ENCODE measurements at regions not wholly inside any gene's neighbourhood (a gene's known extent, or its start where the extent isn't known, plus 50 kb on each side); places are given as distances from the start of the nearest gene placed in this dataset.

DNA sequence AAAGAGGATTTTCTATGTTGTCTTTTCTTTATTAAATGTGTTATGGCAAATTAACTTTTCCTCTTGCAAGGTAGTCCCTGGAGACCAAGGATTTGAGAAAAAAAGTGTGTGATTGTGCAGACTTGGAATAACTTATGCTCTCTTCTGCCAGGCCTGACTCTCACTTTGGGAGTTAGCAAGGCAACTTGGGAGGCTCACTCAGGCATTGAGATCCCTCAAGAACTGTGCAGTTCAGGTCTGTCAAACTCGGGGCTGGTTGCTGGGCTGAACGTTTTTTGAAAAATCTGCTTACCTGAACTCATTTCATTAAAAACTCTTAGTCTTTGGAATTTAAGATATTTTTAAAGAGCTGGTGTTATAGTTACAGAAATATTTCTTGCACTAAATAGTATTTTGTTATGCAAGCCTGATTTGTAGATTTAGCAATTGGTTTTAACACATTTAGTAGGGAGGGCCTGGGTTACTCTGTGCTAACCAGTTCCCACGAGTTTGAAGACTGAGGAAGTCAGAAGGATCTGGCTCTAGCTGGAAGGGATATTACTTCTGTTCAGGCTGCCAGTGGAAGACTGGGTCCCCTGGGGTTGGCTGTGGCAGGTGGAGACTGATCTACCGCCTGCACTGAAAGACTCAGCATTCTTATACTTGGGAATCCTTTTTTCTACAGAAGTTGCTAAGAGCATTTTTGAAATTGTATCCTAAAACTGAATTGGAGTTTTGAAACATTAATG lies 150.4 kb upstream of the PCSK5 start:
- peaks cover 33% of the 10 kb centered on the region for H3K9me3 Mint-ChIP-seq
- TF ChIP-seq, protein P1, sequence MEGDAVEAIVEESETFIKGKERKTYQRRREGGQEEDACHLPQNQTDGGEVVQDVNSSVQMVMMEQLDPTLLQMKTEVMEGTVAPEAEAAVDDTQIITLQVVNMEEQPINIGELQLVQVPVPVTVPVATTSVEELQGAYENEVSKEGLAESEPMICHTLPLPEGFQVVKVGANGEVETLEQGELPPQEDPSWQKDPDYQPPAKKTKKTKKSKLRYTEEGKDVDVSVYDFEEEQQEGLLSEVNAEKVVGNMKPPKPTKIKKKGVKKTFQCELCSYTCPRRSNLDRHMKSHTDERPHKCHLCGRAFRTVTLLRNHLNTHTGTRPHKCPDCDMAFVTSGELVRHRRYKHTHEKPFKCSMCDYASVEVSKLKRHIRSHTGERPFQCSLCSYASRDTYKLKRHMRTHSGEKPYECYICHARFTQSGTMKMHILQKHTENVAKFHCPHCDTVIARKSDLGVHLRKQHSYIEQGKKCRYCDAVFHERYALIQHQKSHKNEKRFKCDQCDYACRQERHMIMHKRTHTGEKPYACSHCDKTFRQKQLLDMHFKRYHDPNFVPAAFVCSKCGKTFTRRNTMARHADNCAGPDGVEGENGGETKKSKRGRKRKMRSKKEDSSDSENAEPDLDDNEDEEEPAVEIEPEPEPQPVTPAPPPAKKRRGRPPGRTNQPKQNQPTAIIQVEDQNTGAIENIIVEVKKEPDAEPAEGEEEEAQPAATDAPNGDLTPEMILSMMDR (IDR thresholded peaks at IDR 0.05): no peak
- no peaks in the 10 kb centered on the region for H3K27me3 Mint-ChIP-seq (ENCODE audit: insufficient read depth)
- H3K4me1 Mint-ChIP-seq (ENCODE audit: low read depth): no peaks in the 10 kb centered on the region
- no peaks in the 10 kb centered on the region; the same call in 1 of the 2 replicates for H3K36me3 Mint-ChIP-seq (ENCODE audit: low read depth)
- no peak overlapping the region for H3K27ac Mint-ChIP-seq
- no peak for DNase-seq
- H3K4me3 Mint-ChIP-seq: no peak overlapping the region

DNA sequence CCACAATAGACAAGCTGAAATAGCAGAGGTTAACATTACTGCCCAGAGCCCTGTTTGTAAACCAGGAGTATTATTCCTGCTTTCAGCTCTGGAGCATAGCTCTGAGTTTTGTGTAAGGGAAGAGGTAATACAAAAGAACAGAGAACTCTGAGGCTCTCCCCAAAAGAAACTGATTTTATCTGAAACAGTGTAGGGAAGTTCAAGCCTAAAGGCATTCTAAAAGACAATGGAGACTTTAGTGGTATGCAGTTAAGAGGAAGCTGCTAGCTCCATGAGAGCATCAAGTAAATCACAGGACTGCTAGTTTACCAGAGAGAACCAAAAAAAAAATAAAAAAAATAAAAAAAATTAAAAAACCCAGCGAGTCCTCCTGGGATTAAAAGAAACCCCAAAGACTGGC lies 146.6 kb upstream of the PCSK5 start:
- Mint-ChIP-seq H3K4me3 (no peak overlapping the region), H3K4me1 (ENCODE audit: low read depth) (no peaks in the 10 kb centered on the region), H3K27ac (no peak overlapping the region), H3K36me3 (ENCODE audit: low read depth) (no peaks in the 10 kb centered on the region; the same call in 1 of the 2 replicates), H3K9me3 (peaks cover 45% of the 10 kb centered on the region), H3K27me3 (ENCODE audit: insufficient read depth) (no peaks in the 10 kb centered on the region; the same call in 1 of the 2 replicates)
- no peak for DNase-seq
- TF ChIP-seq, protein P1 (IDR thresholded peaks at IDR 0.05): no peak

DNA sequence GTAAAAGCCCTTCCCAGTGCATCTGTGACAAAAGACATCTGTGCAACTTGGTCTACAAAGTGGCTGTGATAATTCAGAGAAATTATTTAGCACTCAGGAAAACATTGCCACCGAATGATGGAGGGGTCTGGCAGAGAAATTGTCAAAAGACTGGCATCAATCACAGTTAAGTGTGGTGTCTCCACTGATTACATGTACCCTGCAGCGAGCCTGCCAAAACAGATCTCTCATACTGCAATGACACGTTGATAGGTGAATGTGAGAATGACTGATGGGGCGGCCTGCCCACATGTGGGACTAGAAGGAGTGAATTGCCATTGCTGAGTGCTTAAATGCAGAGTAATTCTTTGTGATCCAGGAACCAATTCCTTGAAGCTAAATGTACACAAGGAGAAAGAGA lies 136.4 kb upstream of the PCSK5 start:
- no peak overlapping the region for H3K27ac Mint-ChIP-seq
- no peak overlapping the region for H3K4me3 Mint-ChIP-seq
- H3K9me3 Mint-ChIP-seq: peaks cover 29% of the 10 kb centered on the region
- TF ChIP-seq, protein P1 (IDR thresholded peaks at IDR 0.05): no peak
- no peak for DNase-seq
- no peaks in the 10 kb centered on the region for H3K27me3 Mint-ChIP-seq (ENCODE audit: insufficient read depth)
- no peaks in the 10 kb centered on the region for H3K36me3 Mint-ChIP-seq (ENCODE audit: low read depth)
- H3K4me1 Mint-ChIP-seq (ENCODE audit: low read depth): no peaks in the 10 kb centered on the region

DNA sequence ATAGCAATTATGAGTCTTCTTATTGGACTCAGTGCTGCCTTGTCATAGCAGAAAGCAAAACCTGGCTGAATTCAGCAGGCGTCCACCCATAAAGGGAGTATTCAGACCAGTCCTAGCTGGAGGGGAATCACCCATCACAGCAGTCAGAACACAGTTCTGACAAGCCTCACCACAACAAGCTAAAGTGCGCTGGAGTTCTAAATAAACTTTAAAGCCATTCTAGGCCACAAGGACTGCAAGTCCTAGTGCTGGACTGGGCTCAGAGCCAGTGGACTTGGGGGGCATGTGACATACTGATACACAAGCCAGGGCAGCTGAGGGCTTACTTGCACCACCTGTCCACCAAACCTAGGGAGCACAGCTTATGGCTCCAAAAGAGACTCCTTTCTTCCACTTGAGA lies 115.3 kb upstream of the PCSK5 start:
- H3K4me1 Mint-ChIP-seq (ENCODE audit: low read depth): no peaks in the 10 kb centered on the region
- no peak overlapping the region for H3K4me3 Mint-ChIP-seq

DNA sequence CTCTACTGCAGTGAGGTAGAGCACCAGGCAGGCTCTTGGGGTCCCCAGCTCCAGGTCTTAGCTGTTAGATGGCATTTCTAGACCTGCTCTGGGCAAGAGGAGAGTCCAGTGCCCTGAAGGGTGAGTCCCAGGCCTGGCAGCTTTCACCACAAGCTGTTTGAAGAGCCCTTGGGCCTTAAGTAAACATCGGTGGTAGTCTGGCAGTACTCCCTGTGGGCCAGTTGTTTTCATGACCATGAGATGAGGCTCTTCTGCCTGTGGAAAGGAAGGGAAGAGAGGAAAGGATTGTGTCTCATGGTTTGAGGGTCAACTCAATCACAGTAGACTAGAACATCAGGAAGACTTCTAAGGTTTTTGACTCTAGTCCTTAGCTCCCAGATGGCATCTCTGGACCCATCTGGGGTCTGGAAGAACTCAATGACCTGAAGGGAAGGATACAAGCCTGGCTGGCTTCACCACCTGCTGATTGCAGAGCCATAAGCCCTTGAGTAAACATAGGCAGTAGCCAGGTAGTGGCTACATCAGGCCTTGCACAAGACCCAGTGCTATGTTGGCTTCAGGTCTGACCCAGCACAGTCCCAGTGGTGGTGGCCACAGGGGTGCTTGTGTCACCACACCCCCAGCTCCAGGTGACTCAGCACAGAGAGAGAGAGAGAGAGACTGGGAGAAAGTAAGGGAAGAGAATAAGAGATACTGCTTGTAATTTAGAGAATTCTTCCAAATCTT lies 114.3 kb upstream of the PCSK5 start:
- no peak overlapping the region for H3K4me3 Mint-ChIP-seq
- H3K9me3 Mint-ChIP-seq: peaks cover 27% of the 10 kb centered on the region
- no peak for DNase-seq
- H3K27me3 Mint-ChIP-seq (ENCODE audit: insufficient read depth): no peaks in the 10 kb centered on the region
- H3K4me1 Mint-ChIP-seq (ENCODE audit: low read depth): no peaks in the 10 kb centered on the region
- TF ChIP-seq, protein P1 (IDR thresholded peaks at IDR 0.05): no peak
- H3K27ac Mint-ChIP-seq: no peak overlapping the region
- H3K36me3 Mint-ChIP-seq (ENCODE audit: low read depth): no peaks in the 10 kb centered on the region

More for the DNA sequence above, 115.3 kb upstream of the PCSK5 start:
- Mint-ChIP-seq H3K27me3 (ENCODE audit: insufficient read depth) (no peaks in the 10 kb centered on the region), H3K27ac (no peak overlapping the region), H3K36me3 (ENCODE audit: low read depth) (0 out of 2 replicates have a peak, but pooled peaks cover 5% of the 10 kb centered on the region), H3K9me3 (peaks cover 32% of the 10 kb centered on the region)
- TF ChIP-seq, protein P1 (IDR thresholded peaks at IDR 0.05): no peak
- DNase-seq: no peak

All from HFFc6 (cell line).